Mesenchymal stem cell (in vitro differentiated cells and primary cell): ENCODE measurements at regions not wholly inside any gene's neighbourhood (a gene's known extent, or its start where the extent isn't known, plus 50 kb on each side); places are given as distances from the start of the nearest gene placed in this dataset.
A peak's percentile ranks its signal among the peaks of the same experiment; 100 is the strongest.

Experiments
- DNase-seq: peaks from one replicate; pipeline ENCODE4 v3.0.0-alpha.2; 2013
- H2AFZ ChIP-seq: one replicate; pipeline ENCODE4 v1.6.1; 2013; ENCODE audit warnings: low read depth, mild to moderate bottlenecking, control low read depth, inconsistent platforms, low read length, moderate library complexity
- H2AK5ac ChIP-seq: 2 replicates; pipeline ENCODE4 v1.6.1; 2013; ENCODE audit warnings: low read length, moderate library complexity, mild to moderate bottlenecking, inconsistent platforms; ENCODE audit not compliant: severe bottlenecking
- H2BK120ac ChIP-seq: one replicate; pipeline ENCODE4 v1.6.1; 2013; ENCODE audit warnings: low read depth, mild to moderate bottlenecking, inconsistent platforms, low read length, moderate library complexity
- H2BK12ac ChIP-seq, 2 experiments: one replicate each; pipeline ENCODE4 v1.6.1; 2013; ENCODE audit warnings: inconsistent platforms in 2 of 2, low read length in 2 of 2, mild to moderate bottlenecking in 2 of 2, moderate library complexity in 2 of 2, control low read depth in 1 of 2
- H2BK15ac ChIP-seq: one replicate; pipeline ENCODE4 v1.6.1; 2013; ENCODE audit warnings: mild to moderate bottlenecking, low read depth, inconsistent platforms; ENCODE audit not compliant: poor library complexity, severe bottlenecking
- H2BK5ac ChIP-seq: 2 replicates; pipeline ENCODE4 v1.6.1; 2013; ENCODE audit warnings: low read depth, mild to moderate bottlenecking, low read length, control low read depth, inconsistent platforms; ENCODE audit not compliant: poor library complexity, severe bottlenecking
- H3K14ac ChIP-seq, 2 experiments: one replicate each; pipeline ENCODE4 v1.6.1; 2013; ENCODE audit warnings: inconsistent platforms in 2 of 2, low read length in 2 of 2, control low read depth in 1 of 2, mild to moderate bottlenecking in 1 of 2, moderate library complexity in 1 of 2
- H3K18ac ChIP-seq, 2 experiments: one replicate each; pipeline ENCODE4 v1.6.1; 2013; ENCODE audit warnings: inconsistent platforms in 2 of 2, low read length in 2 of 2, control low read depth in 1 of 2, low read depth in 1 of 2, mild to moderate bottlenecking in 1 of 2
- H3K23ac ChIP-seq, 2 experiments: one replicate each; pipeline ENCODE4 v1.6.1; 2013; ENCODE audit warnings: inconsistent platforms in 2 of 2, low read length in 2 of 2, mild to moderate bottlenecking in 2 of 2, moderate library complexity in 2 of 2, control low read depth in 1 of 2
- H3K27ac ChIP-seq: 2 replicates; pipeline ENCODE4 v1.5.1; 2013; ENCODE audit warnings: mild to moderate bottlenecking, moderate library complexity, low read length, control low read depth, inconsistent platforms; ENCODE audit not compliant: poor library complexity, severe bottlenecking
- H3K27me3 ChIP-seq, 2 experiments: 2 replicates each; pipeline versions ENCODE4 v1.6.1 to v1.7.0; 2013; ENCODE audit warnings: low read length in 2 of 2, mild to moderate bottlenecking in 2 of 2, moderate library complexity in 2 of 2, control low read depth in 1 of 2, inconsistent platforms in 1 of 2; ENCODE audit not compliant: control insufficient read depth in 1 of 2, insufficient read depth in 1 of 2
- H3K36me3 ChIP-seq, 2 experiments: 2 replicates each; pipeline versions ENCODE4 v1.6.1 to v1.7.0; 2013; ENCODE audit warnings: low read length in 2 of 2, control low read depth in 1 of 2, inconsistent platforms in 1 of 2, low read depth in 1 of 2, mild to moderate bottlenecking in 1 of 2; ENCODE audit not compliant: insufficient read depth in 2 of 2, control insufficient read depth in 1 of 2
- H3K4ac ChIP-seq, 2 experiments: one replicate each; pipeline ENCODE4 v1.6.1; 2013; ENCODE audit warnings: inconsistent platforms in 2 of 2, low read length in 2 of 2, mild to moderate bottlenecking in 2 of 2, moderate library complexity in 2 of 2, control low read depth in 1 of 2, low read depth in 1 of 2
- H3K4me1 ChIP-seq: 2 replicates; pipeline ENCODE4 v1.6.1; 2013; ENCODE audit warnings: low read depth, low read length, control low read depth; ENCODE audit not compliant: control insufficient read depth, insufficient read depth
- H3K4me2 ChIP-seq: 2 replicates; pipeline ENCODE4 v1.6.1; 2013; ENCODE audit warnings: low read length, mild to moderate bottlenecking, inconsistent platforms; ENCODE audit not compliant: poor library complexity, severe bottlenecking
- H3K4me3 ChIP-seq, 2 experiments: 2 replicates each; pipeline versions ENCODE4 v1.5.1 to v1.7.0; 2013; ENCODE audit warnings: low read length in 2 of 2, mild to moderate bottlenecking in 2 of 2, control low read depth in 1 of 2, low read depth in 1 of 2; ENCODE audit not compliant: insufficient read depth in 1 of 2
- H3K79me1 ChIP-seq: replicated peaks from 2 replicates; pipeline ENCODE4 v1.6.1; 2013; ENCODE audit warnings: mild to moderate bottlenecking, control low read depth, low read length, inconsistent platforms; ENCODE audit not compliant: poor library complexity, severe bottlenecking
- H3K9ac ChIP-seq: 2 replicates; pipeline ENCODE4 v1.7.0; 2013; ENCODE audit warnings: mild to moderate bottlenecking, low read length, moderate library complexity
- H3K9me3 ChIP-seq: 2 replicates; pipeline ENCODE4 v1.7.0; 2013; ENCODE audit warnings: mild to moderate bottlenecking, low read length; ENCODE audit not compliant: control insufficient read depth
- H4K8ac ChIP-seq: one replicate; pipeline ENCODE4 v1.6.1; 2013; ENCODE audit warnings: inconsistent platforms, mild to moderate bottlenecking, low read length, moderate library complexity
- H4K91ac ChIP-seq: one replicate; pipeline ENCODE4 v1.6.1; 2013; ENCODE audit warnings: mild to moderate bottlenecking, low read length, inconsistent platforms
- WGBS: methylation state at CpG from one replicate; pipeline ENCODE4 v1.1.7; 2013; ENCODE audit warnings: mixed read lengths; 5-methylcytosine and 5-hydroxymethylcytosine counted together

DNA sequence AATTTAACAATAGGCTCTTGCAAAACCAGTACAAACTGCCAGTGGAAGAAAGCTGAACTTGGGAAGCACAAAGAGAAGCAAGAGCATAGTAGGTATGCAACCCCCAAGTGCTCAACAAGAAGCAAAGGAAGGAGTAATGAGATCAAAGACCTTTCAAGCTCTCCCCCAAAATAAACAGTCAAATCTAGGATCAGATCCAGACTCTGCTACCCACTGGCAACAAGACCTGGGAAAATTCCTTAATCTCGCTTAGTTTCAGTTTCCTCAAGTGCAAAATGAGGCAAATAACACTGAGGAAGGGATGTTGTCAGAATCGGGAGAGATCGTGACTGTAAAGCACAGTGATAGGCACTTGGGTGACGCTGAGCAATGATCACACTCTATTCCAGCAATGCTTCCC lies 329.2 kb downstream of the TNS1 start:
- H2BK15ac ChIP-seq, result no peak overlapping the region
- H2BK120ac ChIP-seq, result no peak overlapping the region
- no peaks in the 10 kb centered on the region for H3K79me1 ChIP-seq
- H3K27ac ChIP-seq, result no peak overlapping the region
- H3K4ac ChIP-seq, result no peak overlapping the region
- H4K8ac ChIP-seq, result no peak overlapping the region
- H3K4me1 ChIP-seq, result no peaks in the 10 kb centered on the region
- no peak for DNase-seq
- peaks cover 0 to 3% of the 10 kb centered on the region in 2 experiments for H3K27me3 ChIP-seq
- H3K4me3 ChIP-seq, result peak overlapping the region in 1 of 2 experiments; percentile 21
- no peak overlapping the region for H3K14ac ChIP-seq
- H3K36me3 ChIP-seq, result no peaks in the 10 kb centered on the region
- no peaks in the 10 kb centered on the region for H3K9me3 ChIP-seq
- H2BK5ac ChIP-seq, result no peak overlapping the region
- no peak overlapping the region for H3K23ac ChIP-seq
- no peak overlapping the region for H2AFZ ChIP-seq
- no peak overlapping the region for H3K4me2 ChIP-seq
- H3K18ac ChIP-seq, result no peak overlapping the region
- no peak overlapping the region for H2AK5ac ChIP-seq
- peak overlapping the region; percentile 17 for H3K9ac ChIP-seq
- WGBS, result 93% methylated on average over 4 of the region's 4 CpGs
- H4K91ac ChIP-seq, result no peak overlapping the region
- no peak overlapping the region for H2BK12ac ChIP-seq

DNA sequence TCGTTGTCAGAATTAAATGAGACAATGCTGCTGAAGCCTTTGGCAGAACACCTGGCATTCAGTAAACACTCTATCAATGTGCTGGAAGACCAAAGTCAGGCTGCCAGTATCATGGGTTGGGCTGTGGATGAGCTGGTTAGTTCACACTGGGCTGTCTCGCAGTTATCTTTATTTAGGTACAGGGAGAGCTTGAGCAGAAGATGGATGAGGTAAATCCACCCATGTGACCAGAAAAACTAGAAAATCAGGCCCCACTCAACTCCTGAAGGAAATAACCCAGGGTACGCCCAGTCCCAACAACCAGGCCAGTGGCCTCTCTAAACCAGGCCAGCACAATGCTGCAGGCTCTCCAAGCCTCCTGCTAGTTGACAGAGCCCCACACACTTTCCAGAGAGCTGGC lies 330.3 kb downstream of the TNS1 start:
- H3K9me3 ChIP-seq, result no peaks in the 10 kb centered on the region
- H2BK5ac ChIP-seq, result no peak overlapping the region
- 87% methylated on average over 3 of the region's 3 CpGs for WGBS
- DNase-seq, result no peak
- H3K4ac ChIP-seq, result no peak overlapping the region
- H4K91ac ChIP-seq, result no peak overlapping the region
- H3K79me1 ChIP-seq, result no peaks in the 10 kb centered on the region
- no peak overlapping the region for H3K4me3 ChIP-seq
- H2AK5ac ChIP-seq, result no peak overlapping the region
- H3K9ac ChIP-seq, result no peak overlapping the region
- no peak overlapping the region for H3K23ac ChIP-seq
- no peak overlapping the region for H2BK120ac ChIP-seq
- H3K18ac ChIP-seq, result no peak overlapping the region
- no peak overlapping the region for H4K8ac ChIP-seq
- H3K4me2 ChIP-seq, result no peak overlapping the region
- peaks cover 0 to 3% of the 10 kb centered on the region in 2 experiments for H3K27me3 ChIP-seq
- H2BK12ac ChIP-seq, result peak overlapping the region in 1 of 2 experiments; percentile 31
- no peaks in the 10 kb centered on the region for H3K4me1 ChIP-seq
- no peak overlapping the region for H3K27ac ChIP-seq
- no peak overlapping the region for H2BK15ac ChIP-seq
- H2AFZ ChIP-seq, result no peak overlapping the region
- H3K14ac ChIP-seq, result no peak overlapping the region
- H3K36me3 ChIP-seq, result no peaks in the 10 kb centered on the region

DNA sequence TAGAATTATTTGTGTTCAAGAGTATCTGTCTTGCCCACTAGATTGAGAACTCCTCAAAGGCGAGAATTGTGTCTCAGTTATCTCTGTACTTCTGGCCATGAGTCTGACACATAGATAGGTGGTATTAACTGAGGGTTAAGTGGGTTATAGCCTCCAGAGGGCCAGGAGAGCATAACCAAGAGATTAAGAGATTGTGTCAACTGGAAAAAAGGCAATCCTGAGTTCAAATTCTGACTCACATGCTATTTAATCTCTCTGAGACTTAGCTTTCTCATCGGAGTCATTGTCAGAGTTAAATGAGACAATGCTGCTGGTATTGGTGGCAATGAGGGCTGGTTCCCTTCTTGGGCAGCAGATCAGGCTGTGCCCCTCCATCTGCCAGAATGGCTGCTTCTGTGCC lies 330.9 kb downstream of the TNS1 start:
- H2BK120ac ChIP-seq, result no peak overlapping the region
- H3K9ac ChIP-seq, result no peak overlapping the region
- no peak for DNase-seq
- no peak overlapping the region for H3K23ac ChIP-seq
- no peak overlapping the region for H3K4ac ChIP-seq
- H3K4me2 ChIP-seq, result no peak overlapping the region
- H4K91ac ChIP-seq, result no peak overlapping the region
- WGBS, result 49% methylated on average over 2 of the region's 2 CpGs
- no peak overlapping the region for H3K4me3 ChIP-seq
- H3K27me3 ChIP-seq, result peaks cover 0 to 3% of the 10 kb centered on the region in 2 experiments
- no peak overlapping the region for H3K18ac ChIP-seq
- H3K14ac ChIP-seq, result no peak overlapping the region
- H3K27ac ChIP-seq, result no peak overlapping the region
- H3K4me1 ChIP-seq, result no peaks in the 10 kb centered on the region
- H3K79me1 ChIP-seq, result no peaks in the 10 kb centered on the region
- H2BK5ac ChIP-seq, result no peak overlapping the region
- H2BK15ac ChIP-seq, result no peak overlapping the region
- no peaks in the 10 kb centered on the region for H3K36me3 ChIP-seq
- H4K8ac ChIP-seq, result no peak overlapping the region
- H2BK12ac ChIP-seq, result no peak overlapping the region
- no peak overlapping the region for H2AK5ac ChIP-seq
- no peak overlapping the region for H2AFZ ChIP-seq
- no peaks in the 10 kb centered on the region for H3K9me3 ChIP-seq

DNA sequence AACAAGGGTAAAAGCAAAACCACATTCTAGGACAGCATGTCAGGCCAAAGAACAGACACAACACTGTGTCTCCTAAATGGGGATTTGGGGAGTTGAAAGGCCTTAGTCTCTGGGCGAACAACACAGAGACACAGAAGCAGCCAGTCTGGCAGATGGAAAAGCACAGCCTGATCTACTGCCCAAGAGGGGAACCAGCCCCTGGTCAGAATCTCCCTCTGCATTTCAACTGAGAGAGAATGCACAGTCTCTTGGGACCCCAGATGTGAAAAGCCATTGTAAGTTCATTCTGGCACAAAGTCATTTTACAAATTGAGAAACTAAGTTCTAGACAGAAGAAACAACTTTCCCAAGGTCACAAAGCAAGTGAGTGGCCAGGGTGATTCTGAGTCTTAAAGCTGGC lies 331.7 kb downstream of the TNS1 start:
- Histone ChIP-seq H3K4me3 (no peak overlapping the region), H3K14ac (no peak overlapping the region), H4K91ac (no peak overlapping the region), H2BK5ac (no peak overlapping the region), H2AFZ (no peak overlapping the region), H3K4me1 (no peaks in the 10 kb centered on the region), H3K79me1 (no peaks in the 10 kb centered on the region), H3K27ac (no peak overlapping the region), H3K36me3 (no peaks in the 10 kb centered on the region), H2BK15ac (no peak overlapping the region), H3K9me3 (no peaks in the 10 kb centered on the region), H3K23ac (no peak overlapping the region), H3K27me3 (peaks cover 0 to 3% of the 10 kb centered on the region in 2 experiments), H2BK120ac (no peak overlapping the region), H3K4ac (no peak overlapping the region), H3K18ac (no peak overlapping the region), H2AK5ac (no peak overlapping the region), H2BK12ac (no peak overlapping the region), H3K4me2 (no peak overlapping the region), H4K8ac (no peak overlapping the region), H3K9ac (no peak overlapping the region)
- WGBS, result 100% methylated on average over 1 of the region's 1 CpG
- no peak for DNase-seq
